GM12875 (cell line): ENCODE measurements at regions not wholly inside any gene's neighbourhood (a gene's known extent, or its start where the extent isn't known, plus 50 kb on each side); places are given as distances from the start of the nearest gene placed in this dataset.

Experiments used
- H3K4me3 ChIP-seq: one replicate; pipeline ENCODE4 v1.5.1; 2011; ENCODE audit warnings: low read depth, low read length, control low read depth
- CTCF ChIP-seq: IDR thresholded peaks from 2 replicates; pipeline ENCODE4 v1.5.1; 2011; ENCODE audit warnings: low read depth, mild to moderate bottlenecking, control low read depth, inconsistent platforms, low read length, moderate library complexity, borderline replicate concordance; ENCODE audit not compliant: insufficient read depth

GRCh38 chr2:240209493-240209892 lies 69.0 kb upstream of the OTOS start:
- H3K4me3 ChIP-seq, result no peak overlapping the region
- no peak for TF ChIP-seq CTCF

- H3K4me3 ChIP-seq, result no peak overlapping the region
- no peak for TF ChIP-seq CTCF
These were observed 69.9 kb upstream of the OTOS start for GRCh38 chr2:240210198-240210965.

- TF ChIP-seq CTCF, result no peak
- H3K4me3 ChIP-seq, result no peak overlapping the region
These were observed 70.6 kb upstream of the OTOS start for GRCh38 chr2:240211096-240211495.

GRCh38 chr2:240211598-240212424 lies 71.4 kb upstream of the OTOS start:
- H3K4me3 ChIP-seq, result no peak overlapping the region
- TF ChIP-seq CTCF, result no peak

- TF ChIP-seq CTCF, result no peak
- no peak overlapping the region for H3K4me3 ChIP-seq
These were observed 72.2 kb upstream of the OTOS start for GRCh38 chr2:240212425-240213225.

- no peak overlapping the region for H3K4me3 ChIP-seq
- no peak for TF ChIP-seq CTCF
These were observed 72.7 kb upstream of the OTOS start for GRCh38 chr2:240213226-240213475.
